Liver (tissue), 8 donors: ENCODE measurements at regions not wholly inside any gene's neighbourhood (a gene's known extent, or its start where the extent isn't known, plus 50 kb on each side); places are given as distances from the start of the nearest gene placed in this dataset.

Experiments
- DNase-seq: peaks from one replicate; pipeline ENCODE4 v3.0.0-alpha.2; 2017; ENCODE audit warnings: low spot score
- H3K27ac ChIP-seq, 2 donors: one replicate each; pipeline ENCODE4 v1.7.0; 2013; ENCODE audit warnings: inconsistent platforms in 2 of 2, low read length in 2 of 2, control low read depth in 1 of 2, low read depth in 1 of 2, mild to moderate bottlenecking in 1 of 2
- H3K27me3 ChIP-seq, 4 donors: one replicate each; pipeline versions ENCODE4 v1.6.1 to v1.7.0; 2013; ENCODE audit warnings: low read length in 3 of 4, inconsistent platforms in 1 of 4, mild to moderate bottlenecking in 1 of 4, moderate library complexity in 1 of 4; ENCODE audit not compliant: control insufficient read depth in 4 of 4, insufficient read depth in 4 of 4
- H3K36me3 ChIP-seq, 4 donors: one replicate each; pipeline versions ENCODE4 v1.6.1 to v1.7.0; 2013; ENCODE audit warnings: low read length in 3 of 4, mild to moderate bottlenecking in 3 of 4, low read depth in 1 of 4, moderate library complexity in 1 of 4; ENCODE audit not compliant: control insufficient read depth in 4 of 4, insufficient read depth in 3 of 4
- H3K4me1 ChIP-seq, 4 donors: one replicate each; pipeline versions ENCODE4 v1.6.1 to v1.7.0; 2013; ENCODE audit warnings: low read length in 3 of 4, mild to moderate bottlenecking in 3 of 4, moderate library complexity in 1 of 4; ENCODE audit not compliant: control insufficient read depth in 4 of 4, insufficient read depth in 4 of 4
- H3K4me3 ChIP-seq, 3 donors: one replicate each; pipeline versions ENCODE4 v1.6.1 to v1.7.0; 2013; ENCODE audit warnings: low read length in 3 of 3, control low read depth in 1 of 3, low read depth in 1 of 3, mild to moderate bottlenecking in 1 of 3
- H3K9ac ChIP-seq, 2 donors: one replicate each; pipeline ENCODE4 v1.7.0; 2013; ENCODE audit warnings: low read length in 2 of 2, mild to moderate bottlenecking in 2 of 2, moderate library complexity in 2 of 2, control low read depth in 1 of 2, low read depth in 1 of 2
- H3K9me3 ChIP-seq, 4 donors: one replicate each; pipeline versions ENCODE4 v1.6.1 to v1.7.0; 2013; ENCODE audit warnings: low read length in 3 of 4; ENCODE audit not compliant: control insufficient read depth in 4 of 4
- ATF3 ChIP-seq: IDR thresholded peaks from 2 replicates; pipeline ENCODE4 v1.6.1; 2016; ENCODE audit warnings: antibody characterized with exemption
- CTCF ChIP-seq: fragments of 150-350 bp; IDR thresholded peaks from 2 replicates; pipeline ENCODE4 v1.5.1; 2017; ENCODE audit warnings: improper control_type of control experiment, low read depth, low read length; ENCODE audit not compliant: missing input control
- EGR1 ChIP-seq, 2 donors: IDR thresholded peaks; 2 replicates each; pipeline ENCODE4 v1.6.1; 2016 to 2018; ENCODE audit warnings: antibody characterized with exemption in 2 of 2, low read depth in 2 of 2
- FOXA1 ChIP-seq: IDR thresholded peaks from 2 replicates; pipeline ENCODE4 v1.6.1; 2016; ENCODE audit warnings: antibody characterized with exemption
- FOXA2 ChIP-seq: IDR thresholded peaks from 2 replicates; pipeline ENCODE4 v1.6.1; 2016; ENCODE audit warnings: antibody characterized with exemption
- HNF4A ChIP-seq, 2 donors: conservative IDR thresholded peaks; 2 replicates each; pipeline ENCODE4 v1.6.1; 2016; ENCODE audit warnings: antibody characterized with exemption in 2 of 2, mild to moderate bottlenecking in 2 of 2
- HNF4G ChIP-seq: IDR thresholded peaks from 2 replicates; pipeline ENCODE4 v1.6.1; 2016; ENCODE audit warnings: antibody characterized with exemption
- JUND ChIP-seq, 2 donors: IDR thresholded peaks; 2 replicates each; pipeline ENCODE4 v1.6.1; 2016; ENCODE audit warnings: antibody characterized with exemption in 2 of 2
- NR2F2 ChIP-seq: IDR thresholded peaks from 2 replicates; pipeline ENCODE4 v1.6.1; 2016; ENCODE audit warnings: antibody characterized with exemption
- RAD21 ChIP-seq, 2 donors: IDR thresholded peaks; 2 replicates each; pipeline ENCODE4 v1.6.1; 2016; ENCODE audit warnings: antibody characterized with exemption in 2 of 2, mild to moderate bottlenecking in 2 of 2
- REST ChIP-seq: IDR thresholded peaks from 2 replicates; pipeline ENCODE4 v1.6.1; 2016; ENCODE audit warnings: antibody characterized with exemption, mild to moderate bottlenecking
- RXRA ChIP-seq, 2 donors: IDR thresholded peaks; 2 replicates each; pipeline ENCODE4 v1.6.1; 2017 to 2018; ENCODE audit warnings: antibody characterized with exemption in 2 of 2, mild to moderate bottlenecking in 1 of 2
- SP1 ChIP-seq: IDR thresholded peaks from 2 replicates; pipeline ENCODE4 v1.6.1; 2018; ENCODE audit warnings: antibody characterized with exemption, mild to moderate bottlenecking
- TAF1 ChIP-seq: conservative IDR thresholded peaks from 2 replicates; pipeline ENCODE4 v1.6.1; 2016; ENCODE audit warnings: antibody characterized with exemption, mild to moderate bottlenecking
- YY1 ChIP-seq: IDR thresholded peaks from 2 replicates; pipeline ENCODE4 v1.6.1; 2016; ENCODE audit warnings: antibody characterized with exemption, mild to moderate bottlenecking
- WGBS: extraction: QIAGEN DNeasy Blood & Tissue Kit; methylation state at CpG from one replicate; pipeline ENCODE4 v1.1.7; 2013; 5-methylcytosine and 5-hydroxymethylcytosine counted together
- TF ChIP-seq, protein P1 (sequence below): IDR thresholded peaks from 2 replicates; pipeline ENCODE4 v1.6.1; 2016; ENCODE audit warnings: antibody characterized with exemption
- donor health status: healthy.
- donor health status: healthy.
- donor health status: healthy.
- donor health status: healthy.
- donor health status: healthy.

DNA sequence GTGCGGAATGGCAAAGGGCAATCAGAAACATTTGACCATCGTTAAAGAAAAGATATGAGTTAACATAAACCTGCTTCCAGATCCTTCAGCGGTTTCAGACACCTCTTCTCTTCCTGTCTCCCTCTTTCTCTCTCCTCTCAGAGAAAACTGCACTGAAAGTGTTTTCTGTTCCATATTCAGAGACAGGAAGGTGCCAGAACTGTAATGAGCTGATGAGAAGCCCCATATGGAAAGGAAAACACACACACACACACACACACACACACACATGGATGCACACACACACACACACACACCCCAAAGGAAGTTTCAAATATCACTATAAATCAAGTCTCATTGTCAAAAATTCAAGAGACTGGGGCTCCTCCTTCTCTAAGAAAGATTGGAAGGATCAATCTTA, 515.5 kb downstream of the NUF2 start:
- TF ChIP-seq ATF3 (no peak), REST (no peak), HNF4A (conservative IDR thresholded peaks at IDR 0.05) (no peak), SP1 (no peak), TAF1 (no peak), NR2F2 (no peak), FOXA2 (no peak), HNF4G (no peak), JUND (IDR thresholded peaks at IDR 0.05) (no peak), RXRA (IDR thresholded peaks at IDR 0.05) (no peak), CTCF (no peak), EGR1 (IDR thresholded peaks at IDR 0.05; ENCODE audit: low read depth in 2 of 2) (no peak), FOXA1 (no peak)
- TF ChIP-seq, protein P1, sequence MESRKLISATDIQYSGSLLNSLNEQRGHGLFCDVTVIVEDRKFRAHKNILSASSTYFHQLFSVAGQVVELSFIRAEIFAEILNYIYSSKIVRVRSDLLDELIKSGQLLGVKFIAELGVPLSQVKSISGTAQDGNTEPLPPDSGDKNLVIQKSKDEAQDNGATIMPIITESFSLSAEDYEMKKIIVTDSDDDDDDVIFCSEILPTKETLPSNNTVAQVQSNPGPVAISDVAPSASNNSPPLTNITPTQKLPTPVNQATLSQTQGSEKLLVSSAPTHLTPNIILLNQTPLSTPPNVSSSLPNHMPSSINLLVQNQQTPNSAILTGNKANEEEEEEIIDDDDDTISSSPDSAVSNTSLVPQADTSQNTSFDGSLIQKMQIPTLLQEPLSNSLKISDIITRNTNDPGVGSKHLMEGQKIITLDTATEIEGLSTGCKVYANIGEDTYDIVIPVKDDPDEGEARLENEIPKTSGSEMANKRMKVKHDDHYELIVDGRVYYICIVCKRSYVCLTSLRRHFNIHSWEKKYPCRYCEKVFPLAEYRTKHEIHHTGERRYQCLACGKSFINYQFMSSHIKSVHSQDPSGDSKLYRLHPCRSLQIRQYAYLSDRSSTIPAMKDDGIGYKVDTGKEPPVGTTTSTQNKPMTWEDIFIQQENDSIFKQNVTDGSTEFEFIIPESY: no peak
- no peaks in the 10 kb centered on the region for H3K36me3 ChIP-seq
- H3K27ac ChIP-seq: no peak overlapping the region
- H3K4me3 ChIP-seq: no peak overlapping the region
- no peak for DNase-seq
- no peaks in the 10 kb centered on the region for H3K9me3 ChIP-seq
- 69% methylated on average over 3 of the region's 3 CpGs for WGBS
- H3K4me1 ChIP-seq: no peaks in the 10 kb centered on the region
- no peaks in the 10 kb centered on the region for H3K27me3 ChIP-seq
- H3K9ac ChIP-seq: no peak overlapping the region

- H3K27ac ChIP-seq: no peak overlapping the region
- no peak overlapping the region for H3K9ac ChIP-seq
- TF ChIP-seq RAD21 (IDR thresholded peaks at IDR 0.05) (no peak), TAF1 (no peak), YY1 (no peak), HNF4A (conservative IDR thresholded peaks at IDR 0.05) (no peak), JUND (IDR thresholded peaks at IDR 0.05) (no peak), FOXA2 (no peak)
- TF ChIP-seq, protein P1: no peak
- H3K4me3 ChIP-seq: no peak overlapping the region
- no peaks in the 10 kb centered on the region for H3K36me3 ChIP-seq
- WGBS: 67% methylated on average over 2 of the region's 2 CpGs
- DNase-seq: no peak
- no peaks in the 10 kb centered on the region for H3K27me3 ChIP-seq
- H3K9me3 ChIP-seq: no peaks in the 10 kb centered on the region
- no peaks in the 10 kb centered on the region for H3K4me1 ChIP-seq
Measured at GRCh38 chr1:163842571-163842970, 520.8 kb downstream of the NUF2 start.
